ENCODE measurements at regions not wholly inside any gene's neighbourhood (a gene's known extent, or its start where the extent isn't known, plus 50 kb on each side); places are given as distances from the start of the nearest gene placed in this dataset.
A peak's percentile ranks its signal among the peaks of the same experiment; 100 is the strongest.

- no peaks in the 10 kb centered on the region for H3K4me1 ChIP-seq (ENCODE audit: control insufficient read depth, insufficient read depth, low read length)
- no peak overlapping the region for H3K9ac ChIP-seq (ENCODE audit: low read depth, low read length)
- no peaks in the 10 kb centered on the region for H3K36me3 ChIP-seq (ENCODE audit: control insufficient read depth, insufficient read depth, low read length)
- H3K4me3 ChIP-seq (ENCODE audit: low read depth, low read length) = no peak overlapping the region
- H3K9me3 ChIP-seq (ENCODE audit: control insufficient read depth, insufficient read depth, low read length) = no peaks in the 10 kb centered on the region
- no peaks in the 10 kb centered on the region for H3K27me3 ChIP-seq (ENCODE audit: control insufficient read depth, insufficient read depth, low read length)
These were observed 562.0 kb upstream of the AADAT start for GRCh38 chr4:170651786-170652185.

GRCh38 chr4:170627418-170627817 lies 537.7 kb upstream of the AADAT start:
- Histone ChIP-seq H3K4me3 (ENCODE audit: low read depth, low read length) (no peak overlapping the region), H3K9ac (ENCODE audit: low read depth, low read length) (no peak overlapping the region), H3K36me3 (ENCODE audit: control insufficient read depth, insufficient read depth, low read length) (no peaks in the 10 kb centered on the region), H3K9me3 (ENCODE audit: control insufficient read depth, insufficient read depth, low read length) (no peaks in the 10 kb centered on the region), H3K4me1 (ENCODE audit: control insufficient read depth, insufficient read depth, low read length) (no peaks in the 10 kb centered on the region), H3K27me3 (ENCODE audit: control insufficient read depth, insufficient read depth, low read length) (no peaks in the 10 kb centered on the region)

GRCh38 chr4:170623899-170624298 lies 534.1 kb upstream of the AADAT start:
- no peak overlapping the region for H3K9ac ChIP-seq (ENCODE audit: low read depth, low read length)
- H3K27me3 ChIP-seq (ENCODE audit: control insufficient read depth, insufficient read depth, low read length) = no peaks in the 10 kb centered on the region
- no peaks in the 10 kb centered on the region for H3K4me1 ChIP-seq (ENCODE audit: control insufficient read depth, insufficient read depth, low read length)
- no peaks in the 10 kb centered on the region for H3K36me3 ChIP-seq (ENCODE audit: control insufficient read depth, insufficient read depth, low read length)
- no peak overlapping the region for H3K4me3 ChIP-seq (ENCODE audit: low read depth, low read length)
- H3K9me3 ChIP-seq (ENCODE audit: control insufficient read depth, insufficient read depth, low read length) = no peaks in the 10 kb centered on the region

- H3K4me3 ChIP-seq (ENCODE audit: low read depth, low read length) = no peak overlapping the region
- no peaks in the 10 kb centered on the region for H3K4me1 ChIP-seq (ENCODE audit: control insufficient read depth, insufficient read depth, low read length)
- H3K27me3 ChIP-seq (ENCODE audit: control insufficient read depth, insufficient read depth, low read length) = no peaks in the 10 kb centered on the region
- no peaks in the 10 kb centered on the region for H3K9me3 ChIP-seq (ENCODE audit: control insufficient read depth, insufficient read depth, low read length)
- H3K36me3 ChIP-seq (ENCODE audit: control insufficient read depth, insufficient read depth, low read length) = no peaks in the 10 kb centered on the region
- no peak overlapping the region for H3K9ac ChIP-seq (ENCODE audit: low read depth, low read length)
These were observed 520.7 kb upstream of the AADAT start for GRCh38 chr4:170610434-170610833.

- no peaks in the 10 kb centered on the region for H3K9me3 ChIP-seq (ENCODE audit: control insufficient read depth, insufficient read depth, low read length)
- no peaks in the 10 kb centered on the region for H3K27me3 ChIP-seq (ENCODE audit: control insufficient read depth, insufficient read depth, low read length)
- H3K4me1 ChIP-seq (ENCODE audit: control insufficient read depth, insufficient read depth, low read length) = no peaks in the 10 kb centered on the region
- H3K9ac ChIP-seq (ENCODE audit: low read depth, low read length) = no peak overlapping the region
- H3K36me3 ChIP-seq (ENCODE audit: control insufficient read depth, insufficient read depth, low read length) = no peaks in the 10 kb centered on the region
- no peak overlapping the region for H3K4me3 ChIP-seq (ENCODE audit: low read depth, low read length)
These were observed 510.1 kb upstream of the AADAT start for GRCh38 chr4:170599894-170600293.

GRCh38 chr4:170591076-170591475 lies 501.3 kb upstream of the AADAT start:
- Histone ChIP-seq H3K27me3 (ENCODE audit: control insufficient read depth, insufficient read depth, low read length) (no peaks in the 10 kb centered on the region), H3K4me1 (ENCODE audit: control insufficient read depth, insufficient read depth, low read length) (no peaks in the 10 kb centered on the region), H3K9ac (ENCODE audit: low read depth, low read length) (no peak overlapping the region), H3K4me3 (ENCODE audit: low read depth, low read length) (no peak overlapping the region), H3K36me3 (ENCODE audit: control insufficient read depth, insufficient read depth, low read length) (no peaks in the 10 kb centered on the region), H3K9me3 (ENCODE audit: control insufficient read depth, insufficient read depth, low read length) (no peaks in the 10 kb centered on the region)

- no peaks in the 10 kb centered on the region for H3K27me3 ChIP-seq (ENCODE audit: control insufficient read depth, insufficient read depth, low read length)
- no peak overlapping the region for H3K4me3 ChIP-seq (ENCODE audit: low read depth, low read length)
- H3K9ac ChIP-seq (ENCODE audit: low read depth, low read length) = no peak overlapping the region
- no peaks in the 10 kb centered on the region for H3K36me3 ChIP-seq (ENCODE audit: control insufficient read depth, insufficient read depth, low read length)
- no peaks in the 10 kb centered on the region for H3K9me3 ChIP-seq (ENCODE audit: control insufficient read depth, insufficient read depth, low read length)
- H3K4me1 ChIP-seq (ENCODE audit: control insufficient read depth, insufficient read depth, low read length) = no peaks in the 10 kb centered on the region
These were observed 499.9 kb upstream of the AADAT start for GRCh38 chr4:170589597-170590191.

GRCh38 chr4:170581969-170582368 lies 492.2 kb upstream of the AADAT start:
- H3K4me3 ChIP-seq (ENCODE audit: low read depth, low read length) = no peak overlapping the region
- peaks cover 2% of the 10 kb centered on the region for H3K4me1 ChIP-seq (ENCODE audit: control insufficient read depth, insufficient read depth, low read length)
- H3K9me3 ChIP-seq (ENCODE audit: control insufficient read depth, insufficient read depth, low read length) = no peaks in the 10 kb centered on the region
- no peaks in the 10 kb centered on the region for H3K27me3 ChIP-seq (ENCODE audit: control insufficient read depth, insufficient read depth, low read length)
- no peak overlapping the region for H3K9ac ChIP-seq (ENCODE audit: low read depth, low read length)
- no peaks in the 10 kb centered on the region for H3K36me3 ChIP-seq (ENCODE audit: control insufficient read depth, insufficient read depth, low read length)

- Histone ChIP-seq H3K9me3 (ENCODE audit: control insufficient read depth, insufficient read depth, low read length) (no peaks in the 10 kb centered on the region), H3K36me3 (ENCODE audit: control insufficient read depth, insufficient read depth, low read length) (no peaks in the 10 kb centered on the region), H3K9ac (ENCODE audit: low read depth, low read length) (peak overlapping the region; percentile 12)
These were observed 491.6 kb upstream of the AADAT start for GRCh38 chr4:170581322-170581721.

GRCh38 chr4:170580651-170581050 lies 490.9 kb upstream of the AADAT start:
- Histone ChIP-seq H3K9me3 (ENCODE audit: control insufficient read depth, insufficient read depth, low read length) (no peaks in the 10 kb centered on the region), H3K4me3 (ENCODE audit: low read depth, low read length) (no peak overlapping the region), H3K9ac (ENCODE audit: low read depth, low read length) (no peak overlapping the region), H3K27me3 (ENCODE audit: control insufficient read depth, insufficient read depth, low read length) (no peaks in the 10 kb centered on the region), H3K36me3 (ENCODE audit: control insufficient read depth, insufficient read depth, low read length) (no peaks in the 10 kb centered on the region), H3K4me1 (ENCODE audit: control insufficient read depth, insufficient read depth, low read length) (peaks cover 2% of the 10 kb centered on the region)

More at GRCh38 chr4:170581322-170581721, 491.6 kb upstream of the AADAT start:
- Histone ChIP-seq H3K4me1 (ENCODE audit: control insufficient read depth, insufficient read depth, low read length) (peaks cover 2% of the 10 kb centered on the region), H3K27me3 (ENCODE audit: control insufficient read depth, insufficient read depth, low read length) (no peaks in the 10 kb centered on the region), H3K4me3 (ENCODE audit: low read depth, low read length) (no peak overlapping the region)

GRCh38 chr4:170538821-170539473 lies 449.2 kb upstream of the AADAT start:
- Histone ChIP-seq H3K27me3 (ENCODE audit: control insufficient read depth, insufficient read depth, low read length) (no peaks in the 10 kb centered on the region), H3K36me3 (ENCODE audit: control insufficient read depth, insufficient read depth, low read length) (no peaks in the 10 kb centered on the region), H3K9ac (ENCODE audit: low read depth, low read length) (no peak overlapping the region)

More at GRCh38 chr4:170538821-170539473, 449.2 kb upstream of the AADAT start:
- no peak overlapping the region for H3K4me3 ChIP-seq (ENCODE audit: low read depth, low read length)
- no peaks in the 10 kb centered on the region for H3K9me3 ChIP-seq (ENCODE audit: control insufficient read depth, insufficient read depth, low read length)
- H3K4me1 ChIP-seq (ENCODE audit: control insufficient read depth, insufficient read depth, low read length) = no peaks in the 10 kb centered on the region
